ENCODE measurements at regions not wholly inside any gene's neighbourhood (a gene's known extent, or its start where the extent isn't known, plus 50 kb on each side); places are given as distances from the start of the nearest gene placed in this dataset.

- Mint-ChIP-seq H3K27ac (no peak overlapping the region), H3K4me1 (ENCODE audit: low read depth) (no peaks in the 10 kb centered on the region), H3K9me3 (ENCODE audit: low read depth) (no peaks in the 10 kb centered on the region), H3K4me3 (no peak overlapping the region), H3K27me3 (no peaks in the 10 kb centered on the region), H3K36me3 (no peaks in the 10 kb centered on the region)
Observed at GRCh38 chr5:8870349-8870958, 675.4 kb downstream of the SEMA5A start.

GRCh38 chr5:8870959-8871355 lies 674.9 kb downstream of the SEMA5A start:
- H3K27me3 Mint-ChIP-seq: no peaks in the 10 kb centered on the region
- H3K36me3 Mint-ChIP-seq: no peaks in the 10 kb centered on the region
- no peaks in the 10 kb centered on the region for H3K9me3 Mint-ChIP-seq (ENCODE audit: low read depth)
- no peaks in the 10 kb centered on the region for H3K4me1 Mint-ChIP-seq (ENCODE audit: low read depth)
- H3K4me3 Mint-ChIP-seq: no peak overlapping the region
- no peak overlapping the region for H3K27ac Mint-ChIP-seq

- Mint-ChIP-seq H3K9me3 (ENCODE audit: low read depth) (no peaks in the 10 kb centered on the region), H3K36me3 (no peaks in the 10 kb centered on the region), H3K27ac (no peak overlapping the region), H3K4me3 (no peak overlapping the region), H3K4me1 (ENCODE audit: low read depth) (no peaks in the 10 kb centered on the region), H3K27me3 (no peaks in the 10 kb centered on the region)
Observed at GRCh38 chr5:8871446-8871845, 674.4 kb downstream of the SEMA5A start.

DNA sequence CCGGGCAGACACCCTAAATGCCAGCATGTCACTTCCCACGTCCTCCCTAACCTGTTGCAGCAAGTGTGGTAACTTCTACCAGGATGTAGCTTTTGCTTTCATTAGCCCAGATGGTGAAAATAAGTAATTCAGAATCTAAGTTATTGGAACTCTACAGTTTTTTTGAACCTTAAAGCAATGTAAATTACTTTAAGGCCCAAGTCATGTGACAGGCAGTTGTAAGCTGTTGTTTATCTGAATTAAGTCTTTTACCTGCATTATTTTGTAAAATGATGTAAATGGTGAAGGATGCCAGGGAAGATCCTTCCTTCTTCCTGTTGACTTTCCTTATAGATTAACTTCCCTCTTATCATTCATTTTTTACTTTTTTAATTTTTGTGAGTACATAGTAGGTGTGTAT lies 670.2 kb downstream of the SEMA5A start:
- Mint-ChIP-seq H3K36me3 (no peaks in the 10 kb centered on the region), H3K4me1 (ENCODE audit: low read depth) (no peaks in the 10 kb centered on the region), H3K9me3 (ENCODE audit: low read depth) (no peaks in the 10 kb centered on the region), H3K27me3 (no peaks in the 10 kb centered on the region), H3K4me3 (no peak overlapping the region), H3K27ac (no peak overlapping the region)

GRCh38 chr5:8879248-8879647 lies 666.6 kb downstream of the SEMA5A start:
- H3K4me1 Mint-ChIP-seq (ENCODE audit: low read depth): no peaks in the 10 kb centered on the region
- H3K27me3 Mint-ChIP-seq: no peaks in the 10 kb centered on the region
- H3K9me3 Mint-ChIP-seq (ENCODE audit: low read depth): no peaks in the 10 kb centered on the region
- H3K27ac Mint-ChIP-seq: no peak overlapping the region
- no peaks in the 10 kb centered on the region for H3K36me3 Mint-ChIP-seq
- H3K4me3 Mint-ChIP-seq: no peak overlapping the region

DNA sequence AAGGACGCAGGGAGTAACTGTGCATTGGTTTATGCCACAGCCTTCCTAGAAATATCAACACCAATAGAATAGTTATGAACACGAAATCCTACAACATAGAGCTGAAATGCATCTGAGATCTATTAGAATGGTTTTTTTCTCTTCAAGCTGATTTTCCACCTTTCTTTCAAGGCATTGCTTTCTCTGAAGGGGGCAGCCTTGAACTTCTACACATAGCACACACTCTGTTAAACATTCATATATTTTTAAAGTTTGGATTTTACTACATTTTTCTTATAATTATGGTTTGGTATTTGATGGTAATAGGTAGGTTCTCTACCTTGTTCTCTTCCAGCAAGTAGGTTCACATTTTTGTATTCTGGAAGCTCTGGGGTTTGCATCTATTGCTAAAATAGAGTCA lies 661.8 kb downstream of the SEMA5A start:
- no peaks in the 10 kb centered on the region for H3K9me3 Mint-ChIP-seq (ENCODE audit: low read depth)
- H3K4me3 Mint-ChIP-seq: no peak overlapping the region

GRCh38 chr5:8892926-8893325 lies 652.9 kb downstream of the SEMA5A start:
- H3K27me3 Mint-ChIP-seq: no peaks in the 10 kb centered on the region

More for the DNA sequence above, 661.8 kb downstream of the SEMA5A start:
- Mint-ChIP-seq H3K36me3 (no peaks in the 10 kb centered on the region), H3K27ac (no peak overlapping the region), H3K4me1 (ENCODE audit: low read depth) (no peaks in the 10 kb centered on the region), H3K27me3 (no peaks in the 10 kb centered on the region)

GRCh38 chr5:8894031-8894430 lies 651.8 kb downstream of the SEMA5A start:
- peaks cover 8% of the 10 kb centered on the region for H3K9me3 Mint-ChIP-seq (ENCODE audit: low read depth)
- H3K36me3 Mint-ChIP-seq: no peaks in the 10 kb centered on the region
- H3K4me3 Mint-ChIP-seq: no peak overlapping the region
- H3K27me3 Mint-ChIP-seq: no peaks in the 10 kb centered on the region
- no peaks in the 10 kb centered on the region for H3K4me1 Mint-ChIP-seq (ENCODE audit: low read depth)
- H3K27ac Mint-ChIP-seq: no peak overlapping the region

More at GRCh38 chr5:8892926-8893325, 652.9 kb downstream of the SEMA5A start:
- Mint-ChIP-seq H3K36me3 (no peaks in the 10 kb centered on the region), H3K4me1 (ENCODE audit: low read depth) (no peaks in the 10 kb centered on the region), H3K9me3 (ENCODE audit: low read depth) (peaks cover 8% of the 10 kb centered on the region), H3K27ac (no peak overlapping the region), H3K4me3 (no peak overlapping the region)

GRCh38 chr5:8895062-8895461 lies 650.8 kb downstream of the SEMA5A start:
- H3K27ac Mint-ChIP-seq: no peak overlapping the region
- H3K27me3 Mint-ChIP-seq: no peaks in the 10 kb centered on the region
- H3K36me3 Mint-ChIP-seq: no peaks in the 10 kb centered on the region
- peaks cover 8% of the 10 kb centered on the region for H3K9me3 Mint-ChIP-seq (ENCODE audit: low read depth)
- H3K4me3 Mint-ChIP-seq: no peak overlapping the region
- H3K4me1 Mint-ChIP-seq (ENCODE audit: low read depth): no peaks in the 10 kb centered on the region

DNA sequence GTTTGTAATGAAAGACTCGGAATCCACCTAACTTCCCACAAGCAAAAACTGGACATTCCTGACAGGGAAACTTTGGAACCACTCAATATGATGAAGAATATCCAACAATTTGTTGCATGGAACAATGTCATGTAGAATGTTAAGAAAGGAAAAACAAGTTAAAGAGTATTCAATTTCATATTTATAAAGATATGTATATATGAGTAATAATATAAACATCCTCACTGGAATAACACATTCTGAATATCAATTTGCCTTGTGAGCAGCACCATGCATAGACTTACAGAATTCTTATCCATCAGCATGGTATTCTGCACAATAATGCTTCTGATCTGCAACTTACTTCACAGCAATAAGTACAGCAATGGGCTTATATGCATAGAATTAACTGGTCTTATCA lies 650.3 kb downstream of the SEMA5A start:
- Mint-ChIP-seq H3K4me1 (ENCODE audit: low read depth) (no peaks in the 10 kb centered on the region), H3K9me3 (ENCODE audit: low read depth) (peaks cover 8% of the 10 kb centered on the region), H3K4me3 (no peak overlapping the region), H3K27me3 (no peaks in the 10 kb centered on the region), H3K27ac (no peak overlapping the region), H3K36me3 (no peaks in the 10 kb centered on the region)

GRCh38 chr5:8897316-8897715 lies 648.6 kb downstream of the SEMA5A start:
- Mint-ChIP-seq H3K4me3 (no peak overlapping the region), H3K27me3 (no peaks in the 10 kb centered on the region), H3K36me3 (no peaks in the 10 kb centered on the region), H3K9me3 (ENCODE audit: low read depth) (peaks cover 12% of the 10 kb centered on the region), H3K27ac (no peak overlapping the region), H3K4me1 (ENCODE audit: low read depth) (no peaks in the 10 kb centered on the region)

GRCh38 chr5:8905021-8905420 lies 640.9 kb downstream of the SEMA5A start:
- Mint-ChIP-seq H3K4me3 (no peak overlapping the region), H3K36me3 (no peaks in the 10 kb centered on the region), H3K27me3 (no peaks in the 10 kb centered on the region), H3K9me3 (ENCODE audit: low read depth) (peaks cover 13% of the 10 kb centered on the region), H3K27ac (no peak overlapping the region), H3K4me1 (ENCODE audit: low read depth) (no peaks in the 10 kb centered on the region)

DNA sequence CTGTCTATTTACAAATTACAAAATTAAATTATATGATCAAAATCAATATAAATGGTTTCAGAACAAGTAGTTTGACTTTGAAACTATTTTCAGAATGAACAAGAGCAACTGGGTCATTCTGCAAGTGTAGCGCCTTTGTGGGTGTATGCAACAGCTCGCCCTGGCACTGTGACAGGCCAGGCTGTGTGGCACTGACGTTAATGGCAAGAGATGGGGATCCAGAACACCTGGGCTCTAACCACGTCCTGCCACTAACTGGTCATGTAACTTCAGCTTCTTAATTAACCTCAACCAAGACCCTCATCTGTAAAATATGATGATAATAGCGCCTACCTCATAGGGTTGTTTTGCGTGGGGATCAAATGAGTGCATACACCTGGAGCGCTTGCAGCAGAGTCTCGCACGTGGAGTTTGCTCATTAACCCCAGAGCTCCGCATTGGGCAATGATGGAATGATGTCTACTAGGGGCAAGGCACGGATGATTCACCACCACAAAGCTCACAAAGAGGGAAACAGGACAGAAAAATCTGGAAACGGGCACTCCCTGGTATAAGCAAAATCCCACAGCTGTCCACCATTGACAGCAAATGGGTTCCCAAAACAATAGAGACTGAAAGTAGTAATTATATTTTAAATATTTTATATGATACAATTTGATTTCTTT lies 639.4 kb downstream of the SEMA5A start:
- no peak overlapping the region for H3K27ac Mint-ChIP-seq
- no peaks in the 10 kb centered on the region for H3K4me1 Mint-ChIP-seq (ENCODE audit: low read depth)
- peaks cover 12% of the 10 kb centered on the region for H3K9me3 Mint-ChIP-seq (ENCODE audit: low read depth)
- no peaks in the 10 kb centered on the region for H3K27me3 Mint-ChIP-seq
- H3K4me3 Mint-ChIP-seq: no peak overlapping the region
- no peaks in the 10 kb centered on the region for H3K36me3 Mint-ChIP-seq

DNA sequence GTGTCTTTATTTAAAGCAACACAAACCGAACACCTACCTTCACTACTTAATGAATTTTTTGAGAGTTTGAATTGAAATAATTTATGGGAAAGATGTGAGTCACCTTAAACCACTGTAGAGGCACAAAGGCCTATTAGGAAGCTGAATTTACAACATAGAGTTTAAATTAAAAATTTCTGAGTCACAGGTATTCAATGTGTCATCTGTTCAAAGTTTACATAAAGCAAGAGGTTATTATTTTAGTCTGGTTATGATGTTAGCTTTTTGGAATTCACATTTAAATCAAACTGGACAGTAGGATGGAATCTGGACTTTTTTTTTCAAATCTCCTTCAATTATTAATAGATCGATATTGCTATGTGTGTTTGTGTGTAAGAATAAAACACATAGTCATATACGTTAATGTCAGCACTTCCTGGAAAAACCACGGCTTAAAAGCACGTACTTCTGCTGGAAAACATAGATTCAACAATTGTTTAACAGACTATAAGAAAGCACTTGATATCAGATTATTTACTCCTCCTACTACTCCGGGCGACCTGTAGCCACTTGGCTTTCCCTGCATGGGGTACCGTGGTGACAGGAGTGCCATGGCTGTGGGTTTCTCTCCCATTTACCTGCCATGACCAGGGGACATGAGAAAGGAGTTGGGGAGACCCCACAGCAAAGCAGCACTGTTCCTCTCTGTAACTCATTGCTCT lies 638.6 kb downstream of the SEMA5A start:
- Mint-ChIP-seq H3K9me3 (ENCODE audit: low read depth) (peaks cover 9% of the 10 kb centered on the region), H3K27me3 (no peaks in the 10 kb centered on the region), H3K4me1 (ENCODE audit: low read depth) (no peaks in the 10 kb centered on the region), H3K36me3 (no peaks in the 10 kb centered on the region), H3K27ac (no peak overlapping the region), H3K4me3 (no peak overlapping the region)

DNA sequence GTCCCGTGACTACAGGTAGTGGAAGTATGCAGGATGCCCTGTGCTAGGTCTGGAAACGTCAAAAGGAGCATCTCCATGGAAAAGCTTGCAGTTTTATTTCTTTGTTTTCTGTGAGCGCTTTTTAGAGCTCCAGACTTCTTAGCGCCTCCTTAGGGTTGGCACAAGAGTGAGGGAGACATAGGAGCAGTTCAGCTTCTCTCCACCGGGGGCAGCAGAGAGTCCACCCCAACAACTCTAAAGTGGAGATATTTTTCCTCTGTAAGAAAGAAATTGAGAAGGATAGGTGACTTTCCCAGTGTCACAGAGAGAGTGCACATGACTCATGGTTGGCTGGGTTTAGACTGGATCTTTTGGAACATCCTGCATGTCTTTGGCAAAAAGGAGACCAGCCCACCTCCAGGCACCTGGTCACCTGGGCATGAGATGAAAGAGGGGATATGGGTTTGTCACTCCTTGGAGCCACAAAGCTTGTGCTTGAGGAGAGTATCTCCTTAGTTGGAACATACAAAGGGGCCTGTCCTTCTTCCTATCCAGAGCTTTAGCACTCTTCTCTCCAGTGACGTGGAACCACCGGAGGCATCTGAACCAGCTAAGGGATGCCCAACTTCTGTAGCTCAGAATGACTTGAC lies 637.7 kb downstream of the SEMA5A start:
- Mint-ChIP-seq H3K36me3 (no peaks in the 10 kb centered on the region), H3K4me1 (ENCODE audit: low read depth) (no peaks in the 10 kb centered on the region), H3K4me3 (no peak overlapping the region), H3K27ac (no peak overlapping the region), H3K9me3 (ENCODE audit: low read depth) (peaks cover 5% of the 10 kb centered on the region), H3K27me3 (no peaks in the 10 kb centered on the region)

All from activated naive CD8-positive, alpha-beta T cell (primary cell).